GM12878 (cell line): ENCODE measurements at regions not wholly inside any gene's neighbourhood (a gene's known extent, or its start where the extent isn't known, plus 50 kb on each side); places are given as distances from the start of the nearest gene placed in this dataset.

ENCODE experiments used
- ATAC-seq: fragments of 200-7000 bp; cut with Tn5 transposase; 3 replicates; pipeline ENCODE4 v1.9.1; 2020; ENCODE audit warnings: mild to moderate bottlenecking, moderate library complexity
- BruUV-seq: library from RNA; stranded (reverse); fragments of 400-500 nt; replicated peaks from 2 replicates; lab custom pipeline; 2021; lab: Mats Ljungman, UMichigan
- CTCF ChIA-PET: fragments of 300-600 bp; sonication (Branson Sonifier 250); formaldehyde crosslinking; extraction: SDS; loops from one replicate; lab custom pipeline; 2021; ENCODE audit warnings: inconsistent platforms; lab: Yijun Ruan, JAX
- POLR2A ChIA-PET: fragments of 350-600 bp; formaldehyde crosslinking; extraction: SDS; loops from one replicate; lab custom pipeline; 2021; ENCODE audit warnings: inconsistent platforms; lab: Charles Lee
- RAD21 ChIA-PET: fragments of 300-600 bp; sonication (Branson Sonifier 250); formaldehyde crosslinking; loops from one replicate; lab custom pipeline; 2023; ENCODE audit warnings: antibody characterized with exemption; ENCODE audit not compliant: unreplicated experiment; lab: Charles Lee
- SMC1A ChIA-PET: fragments of 300-600 bp; sonication (Branson Sonifier 250); formaldehyde crosslinking; loops from one replicate; lab custom pipeline; 2023; ENCODE audit not compliant: unreplicated experiment, uncharacterized antibody; lab: Charles Lee
- DNase-seq: peaks from one replicate; pipeline ENCODE4 v3.0.0-alpha.2; 2011; ENCODE audit warnings: low read depth, low spot score
- FAIRE-seq: peaks from 3 replicates; lab custom pipeline; 2011; peaks lifted over from hg19 to GRCh38; lab: Jason Lieb, UNC
- H2AFZ ChIP-seq: 2 replicates; pipeline ENCODE4 v1.6.0; 2011; ENCODE audit warnings: low read depth, low read length, control low read depth; ENCODE audit not compliant: control insufficient read depth
- H3K27ac ChIP-seq: 2 replicates; pipeline ENCODE4 v1.5.1; 2011; ENCODE audit warnings: control low read depth; ENCODE audit not compliant: control insufficient read depth, insufficient read depth
- H3K27me3 ChIP-seq, 2 experiments: replicated peaks in 1 of 2; 2 replicates each; pipeline versions ENCODE4 v1.6.0 to v1.6.1; 2011; ENCODE audit warnings: low read length in 1 of 2; ENCODE audit not compliant: control insufficient read depth in 2 of 2, insufficient read depth in 2 of 2
- H3K36me3 ChIP-seq, 2 experiments: 2 replicates each; pipeline ENCODE4 v1.5.1; 2011; ENCODE audit warnings: low read length in 1 of 2; ENCODE audit not compliant: control insufficient read depth in 2 of 2, insufficient read depth in 2 of 2
- H3K4me1 ChIP-seq: 2 replicates; pipeline ENCODE4 v1.6.1; 2011; ENCODE audit warnings: mild to moderate bottlenecking, low read length, moderate library complexity, mixed read lengths; ENCODE audit not compliant: control insufficient read depth, insufficient read depth
- H3K4me2 ChIP-seq: 2 replicates; pipeline ENCODE4 v1.6.0; 2011; ENCODE audit warnings: control low read depth; ENCODE audit not compliant: control insufficient read depth, insufficient read depth
- H3K4me3 ChIP-seq: fragments of 200-600 bp; sonication (generic); 2 replicates; pipeline ENCODE4 v1.5.1; 2016
- H3K79me2 ChIP-seq: 2 replicates; pipeline ENCODE4 v1.6.0; 2011; ENCODE audit warnings: low read length; ENCODE audit not compliant: control insufficient read depth, insufficient read depth
- H3K9ac ChIP-seq: 2 replicates; pipeline ENCODE4 v1.8.0; 2011; ENCODE audit warnings: low read length, control low read depth, mixed read lengths; ENCODE audit not compliant: control insufficient read depth, insufficient read depth
- H3K9me3 ChIP-seq: replicated peaks from 3 replicates; pipeline ENCODE4 v1.5.1; 2011; ENCODE audit warnings: mild to moderate bottlenecking, low read length; ENCODE audit not compliant: control insufficient read depth, insufficient read depth
- H4K20me1 ChIP-seq: 2 replicates; pipeline ENCODE4 v1.6.0; 2011; ENCODE audit not compliant: control insufficient read depth, insufficient read depth
- CBX5 ChIP-seq: sonication (generic); IDR thresholded peaks from 2 replicates; pipeline ENCODE4 v1.6.1; 2016; ENCODE audit warnings: low read depth, moderate library complexity, mild to moderate bottlenecking, inconsistent platforms
- FOXK2 ChIP-seq: fragments of 450-650 bp; IDR thresholded peaks from 2 replicates; pipeline ENCODE4 v1.6.1; 2017; ENCODE audit warnings: mild to moderate bottlenecking, moderate library complexity
- HDAC6 ChIP-seq: fragments of 200-600 bp; sonication (generic); IDR thresholded peaks from one replicate; pipeline ENCODE4 v1.8.0; 2017; ENCODE audit warnings: antibody characterized with exemption; ENCODE audit not compliant: unreplicated experiment
- MEF2B ChIP-seq: fragments of 450-650 bp; IDR thresholded peaks from 2 replicates; pipeline ENCODE4 v1.6.1; 2018; ENCODE audit warnings: mild to moderate bottlenecking, moderate library complexity; ENCODE audit not compliant: partially characterized antibody, poor library complexity, severe bottlenecking
- NR2C2 ChIP-seq: IDR thresholded peaks from 2 replicates; pipeline ENCODE4 v1.6.1; 2011; ENCODE audit warnings: borderline replicate concordance, low read depth; ENCODE audit not compliant: control insufficient read depth, insufficient read length
- PAX8 ChIP-seq: fragments of 450-650 bp; IDR thresholded peaks from 2 replicates; pipeline ENCODE4 v1.6.1; 2017; ENCODE audit warnings: mild to moderate bottlenecking, moderate library complexity
- RBBP5 ChIP-seq: fragments of 200-600 bp; sonication (generic); conservative IDR thresholded peaks from 2 replicates; pipeline ENCODE4 v1.6.1; 2016
- RFX5 ChIP-seq: IDR thresholded peaks from 2 replicates; pipeline ENCODE4 v1.6.1; 2011; ENCODE audit warnings: low read depth, low read length, improper control_type of control experiment
- YY1 ChIP-seq: IDR thresholded peaks from 2 replicates; pipeline ENCODE4 v1.6.1; 2011; ENCODE audit warnings: low read depth, mild to moderate bottlenecking, low read length
- ZBED1 ChIP-seq: IDR thresholded peaks from 2 replicates; pipeline ENCODE4 v1.6.1; 2016; ENCODE audit warnings: borderline replicate concordance
- ZNF384 ChIP-seq: IDR thresholded peaks from 2 replicates; pipeline ENCODE4 v1.6.1; 2012; ENCODE audit warnings: low read depth, mild to moderate bottlenecking, low read length, improper control_type of control experiment, borderline replicate concordance
- WGBS: methylation state at CpG from one replicate; pipeline ENCODE4 v1.1.6; 2016; ENCODE audit warnings: low lambda C conversion rate; ENCODE audit not compliant: insufficient replicate concordance, insufficient coverage; ENCODE audit errors: missing lambda C conversion rate; 5-methylcytosine and 5-hydroxymethylcytosine counted together
- in situ Hi-C: fragments of 300-500 bp; cut with MboI; formaldehyde crosslinking; loops from 9 replicates; pipeline ENCODE4 v1.14.3; 2018; ENCODE audit warnings: mixed read lengths
- intact Hi-C: fragments of 100-400 bp; cut with micrococcal nuclease; formaldehyde crosslinking; loops from one replicate; pipeline ENCODE4 v1.14.2; 2022; ENCODE audit not compliant: unreplicated experiment
- TF ChIP-seq, protein P1 (sequence below): fragments of 450-650 bp; IDR thresholded peaks from 2 replicates; pipeline ENCODE4 v1.6.1; 2016; ENCODE audit warnings: mild to moderate bottlenecking
- TF ChIP-seq, protein P2 (sequence below): fragments of 450-650 bp; IDR thresholded peaks from 2 replicates; pipeline ENCODE4 v1.6.1; 2014; ENCODE audit warnings: mild to moderate bottlenecking
- TF ChIP-seq, protein P3 (sequence below): fragments of 450-650 bp; IDR thresholded peaks from 2 replicates; pipeline ENCODE4 v1.6.1; 2017; ENCODE audit warnings: mild to moderate bottlenecking, low read depth, inconsistent platforms; ENCODE audit not compliant: poor library complexity, severe bottlenecking
- TF ChIP-seq, protein P4 (sequence below): IDR thresholded peaks from 2 replicates; pipeline ENCODE4 v1.6.1; 2012; ENCODE audit warnings: low read depth, low read length, improper control_type of control experiment
- TF ChIP-seq, protein P5 (sequence below): IDR thresholded peaks from 2 replicates; pipeline ENCODE4 v1.6.1; 2012; ENCODE audit warnings: low read depth, low read length, improper control_type of control experiment
- TF ChIP-seq, protein P6 (sequence below): fragments of 450-650 bp; IDR thresholded peaks from 2 replicates; pipeline ENCODE4 v1.6.1; 2016; ENCODE audit warnings: mild to moderate bottlenecking

DNA sequence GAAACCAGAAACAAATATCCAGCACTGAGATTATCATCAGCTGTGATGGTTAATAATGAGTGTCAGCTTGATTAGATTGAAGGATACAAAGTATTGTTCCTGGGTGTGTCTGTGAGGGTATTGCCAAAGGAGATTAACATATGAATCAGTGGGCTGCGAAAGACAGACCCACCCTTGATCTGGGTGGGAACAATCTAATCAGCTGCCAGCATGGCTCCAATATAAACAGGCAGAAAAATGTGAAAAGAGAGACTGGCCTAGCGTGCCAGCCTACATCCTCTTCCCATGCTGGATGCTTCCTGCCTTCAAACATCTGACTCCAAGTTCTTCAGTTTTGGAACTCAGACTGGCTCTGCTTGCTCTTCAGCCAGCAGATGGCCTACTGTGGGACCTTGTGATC is 869.5 kb downstream of the SI start (continued):
- no peak for TF ChIP-seq ZNF384
- TF ChIP-seq FOXK2, result no peak
- TF ChIP-seq, all 136 proteins: peak for 0

DNA sequence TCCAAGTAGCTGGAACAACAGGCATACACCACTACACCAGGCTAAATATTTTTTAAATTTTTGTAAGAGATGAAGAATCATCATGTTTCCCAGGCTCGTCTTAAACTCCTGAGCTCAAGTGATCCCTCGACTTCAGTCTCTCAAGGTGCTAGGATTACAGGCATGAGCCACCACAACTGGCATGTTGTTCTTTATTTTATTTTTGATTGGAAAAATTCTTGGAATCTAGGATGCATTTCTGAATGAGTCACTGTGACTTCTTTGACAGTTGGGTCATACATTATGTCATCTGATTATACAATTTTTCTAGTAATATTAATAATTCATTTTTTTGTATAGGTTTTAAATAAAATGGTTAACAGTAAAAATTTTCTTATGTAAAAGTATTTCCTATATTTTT is 870.2 kb downstream of the SI start:
- Histone ChIP-seq H3K27ac (no peak overlapping the region), H3K9me3 (no peaks in the 10 kb centered on the region), H3K79me2 (no peaks in the 10 kb centered on the region), H3K4me1 (no peaks in the 10 kb centered on the region), H2AFZ (no peak overlapping the region), H4K20me1 (no peaks in the 10 kb centered on the region), H3K4me3 (no peak overlapping the region), H3K36me3 (no peaks in the 10 kb centered on the region), H3K27me3 (no peaks in the 10 kb centered on the region), H3K4me2 (no peak overlapping the region), H3K9ac (no peak overlapping the region)
- FAIRE-seq, result no peak
- WGBS, result 3% methylated on average over 2 of the region's 2 CpGs
- BruUV-seq, result no TSS peak
- ChIA-PET CTCF (no interaction called here), RAD21 (no interaction called here), POLR2A (no interaction called here), SMC1A (no interaction called here)
- ATAC-seq, result no peak
- in situ Hi-C loops, result no loop called here
- intact Hi-C loops, result no loop called here
- DNase-seq, result no peak
- no peak for TF ChIP-seq ZNF384
- TF ChIP-seq, protein P1, sequence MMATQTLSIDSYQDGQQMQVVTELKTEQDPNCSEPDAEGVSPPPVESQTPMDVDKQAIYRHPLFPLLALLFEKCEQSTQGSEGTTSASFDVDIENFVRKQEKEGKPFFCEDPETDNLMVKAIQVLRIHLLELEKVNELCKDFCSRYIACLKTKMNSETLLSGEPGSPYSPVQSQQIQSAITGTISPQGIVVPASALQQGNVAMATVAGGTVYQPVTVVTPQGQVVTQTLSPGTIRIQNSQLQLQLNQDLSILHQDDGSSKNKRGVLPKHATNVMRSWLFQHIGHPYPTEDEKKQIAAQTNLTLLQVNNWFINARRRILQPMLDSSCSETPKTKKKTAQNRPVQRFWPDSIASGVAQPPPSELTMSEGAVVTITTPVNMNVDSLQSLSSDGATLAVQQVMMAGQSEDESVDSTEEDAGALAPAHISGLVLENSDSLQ, result no peak
- TF ChIP-seq, protein P2, sequence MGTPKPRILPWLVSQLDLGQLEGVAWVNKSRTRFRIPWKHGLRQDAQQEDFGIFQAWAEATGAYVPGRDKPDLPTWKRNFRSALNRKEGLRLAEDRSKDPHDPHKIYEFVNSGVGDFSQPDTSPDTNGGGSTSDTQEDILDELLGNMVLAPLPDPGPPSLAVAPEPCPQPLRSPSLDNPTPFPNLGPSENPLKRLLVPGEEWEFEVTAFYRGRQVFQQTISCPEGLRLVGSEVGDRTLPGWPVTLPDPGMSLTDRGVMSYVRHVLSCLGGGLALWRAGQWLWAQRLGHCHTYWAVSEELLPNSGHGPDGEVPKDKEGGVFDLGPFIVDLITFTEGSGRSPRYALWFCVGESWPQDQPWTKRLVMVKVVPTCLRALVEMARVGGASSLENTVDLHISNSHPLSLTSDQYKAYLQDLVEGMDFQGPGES, result no peak
- no peak for TF ChIP-seq MEF2B
- TF ChIP-seq PAX8, result no peak
- no peak for TF ChIP-seq CBX5
- TF ChIP-seq, protein P3, sequence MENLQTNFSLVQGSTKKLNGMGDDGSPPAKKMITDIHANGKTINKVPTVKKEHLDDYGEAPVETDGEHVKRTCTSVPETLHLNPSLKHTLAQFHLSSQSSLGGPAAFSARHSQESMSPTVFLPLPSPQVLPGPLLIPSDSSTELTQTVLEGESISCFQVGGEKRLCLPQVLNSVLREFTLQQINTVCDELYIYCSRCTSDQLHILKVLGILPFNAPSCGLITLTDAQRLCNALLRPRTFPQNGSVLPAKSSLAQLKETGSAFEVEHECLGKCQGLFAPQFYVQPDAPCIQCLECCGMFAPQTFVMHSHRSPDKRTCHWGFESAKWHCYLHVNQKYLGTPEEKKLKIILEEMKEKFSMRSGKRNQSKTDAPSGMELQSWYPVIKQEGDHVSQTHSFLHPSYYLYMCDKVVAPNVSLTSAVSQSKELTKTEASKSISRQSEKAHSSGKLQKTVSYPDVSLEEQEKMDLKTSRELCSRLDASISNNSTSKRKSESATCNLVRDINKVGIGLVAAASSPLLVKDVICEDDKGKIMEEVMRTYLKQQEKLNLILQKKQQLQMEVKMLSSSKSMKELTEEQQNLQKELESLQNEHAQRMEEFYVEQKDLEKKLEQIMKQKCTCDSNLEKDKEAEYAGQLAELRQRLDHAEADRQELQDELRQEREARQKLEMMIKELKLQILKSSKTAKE, result no peak
- no peak for TF ChIP-seq RBBP5
- no peak for TF ChIP-seq NR2C2
- TF ChIP-seq ZBED1, result no peak
- TF ChIP-seq, protein P4, sequence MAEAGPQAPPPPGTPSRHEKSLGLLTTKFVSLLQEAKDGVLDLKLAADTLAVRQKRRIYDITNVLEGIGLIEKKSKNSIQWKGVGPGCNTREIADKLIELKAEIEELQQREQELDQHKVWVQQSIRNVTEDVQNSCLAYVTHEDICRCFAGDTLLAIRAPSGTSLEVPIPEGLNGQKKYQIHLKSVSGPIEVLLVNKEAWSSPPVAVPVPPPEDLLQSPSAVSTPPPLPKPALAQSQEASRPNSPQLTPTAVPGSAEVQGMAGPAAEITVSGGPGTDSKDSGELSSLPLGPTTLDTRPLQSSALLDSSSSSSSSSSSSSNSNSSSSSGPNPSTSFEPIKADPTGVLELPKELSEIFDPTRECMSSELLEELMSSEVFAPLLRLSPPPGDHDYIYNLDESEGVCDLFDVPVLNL, result no peak
- no peak for TF ChIP-seq YY1
- TF ChIP-seq, protein P5, sequence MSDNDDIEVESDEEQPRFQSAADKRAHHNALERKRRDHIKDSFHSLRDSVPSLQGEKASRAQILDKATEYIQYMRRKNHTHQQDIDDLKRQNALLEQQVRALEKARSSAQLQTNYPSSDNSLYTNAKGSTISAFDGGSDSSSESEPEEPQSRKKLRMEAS, result no peak
- TF ChIP-seq, protein P6, sequence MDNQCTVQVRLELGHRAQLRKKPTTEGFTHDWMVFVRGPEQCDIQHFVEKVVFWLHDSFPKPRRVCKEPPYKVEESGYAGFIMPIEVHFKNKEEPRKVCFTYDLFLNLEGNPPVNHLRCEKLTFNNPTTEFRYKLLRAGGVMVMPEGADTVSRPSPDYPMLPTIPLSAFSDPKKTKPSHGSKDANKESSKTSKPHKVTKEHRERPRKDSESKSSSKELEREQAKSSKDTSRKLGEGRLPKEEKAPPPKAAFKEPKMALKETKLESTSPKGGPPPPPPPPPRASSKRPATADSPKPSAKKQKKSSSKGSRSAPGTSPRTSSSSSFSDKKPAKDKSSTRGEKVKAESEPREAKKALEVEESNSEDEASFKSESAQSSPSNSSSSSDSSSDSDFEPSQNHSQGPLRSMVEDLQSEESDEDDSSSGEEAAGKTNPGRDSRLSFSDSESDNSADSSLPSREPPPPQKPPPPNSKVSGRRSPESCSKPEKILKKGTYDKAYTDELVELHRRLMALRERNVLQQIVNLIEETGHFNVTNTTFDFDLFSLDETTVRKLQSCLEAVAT, result no peak
- TF ChIP-seq HDAC6, result no peak
- no peak for TF ChIP-seq RFX5
